KMS-11 (cell line): ENCODE measurements at regions not wholly inside any gene's neighbourhood (a gene's known extent, or its start where the extent isn't known, plus 50 kb on each side); places are given as distances from the start of the nearest gene placed in this dataset.

Experiments used
- H2AFZ ChIP-seq: fragments of 200-600 bp; sonication (generic); 2 replicates; pipeline ENCODE4 v1.6.1; 2016; ENCODE audit warnings: antibody characterized with exemption, mixed run types, low read depth
- H3K27ac ChIP-seq: fragments of 200-600 bp; sonication (generic); 2 replicates; pipeline ENCODE4 v1.6.1; 2016; ENCODE audit warnings: mild to moderate bottlenecking, mixed run types
- H3K27me3 ChIP-seq: fragments of 200-600 bp; sonication (generic); 2 replicates; pipeline ENCODE4 v1.6.1; 2017; ENCODE audit warnings: mild to moderate bottlenecking, low read depth, mixed run types, moderate library complexity; ENCODE audit not compliant: insufficient read depth
- H3K36me3 ChIP-seq: fragments of 200-600 bp; sonication (generic); 2 replicates; pipeline ENCODE4 v1.6.1; 2017; ENCODE audit warnings: mild to moderate bottlenecking, mixed run types; ENCODE audit not compliant: insufficient read depth
- H3K4me1 ChIP-seq: fragments of 200-600 bp; sonication (generic); 2 replicates; pipeline ENCODE4 v1.6.1; 2016; ENCODE audit warnings: mild to moderate bottlenecking, low read depth, mixed run types; ENCODE audit not compliant: poor library complexity, severe bottlenecking
- H3K4me2 ChIP-seq: fragments of 200-600 bp; sonication (generic); 2 replicates; pipeline ENCODE4 v1.7.0; 2016; ENCODE audit warnings: mild to moderate bottlenecking, mixed run types
- H3K4me3 ChIP-seq: fragments of 200-600 bp; sonication (generic); IDR thresholded peaks from 2 replicates; pipeline ENCODE4 v1.6.1; 2017; ENCODE audit warnings: low read depth, low read length, mixed read lengths; ENCODE audit not compliant: insufficient read depth
- H3K79me2 ChIP-seq: fragments of 200-600 bp; sonication (generic); 2 replicates; pipeline ENCODE4 v1.6.1; 2016; ENCODE audit warnings: low read depth, mixed run types; ENCODE audit not compliant: insufficient read depth
- H3K9ac ChIP-seq: fragments of 200-600 bp; sonication (generic); 2 replicates; pipeline ENCODE4 v1.6.1; 2016; ENCODE audit warnings: mild to moderate bottlenecking, mixed run types
- H4K20me1 ChIP-seq: fragments of 200-600 bp; sonication (generic); 2 replicates; pipeline ENCODE4 v1.6.1; 2016; ENCODE audit warnings: mild to moderate bottlenecking, mixed run types; ENCODE audit not compliant: insufficient read depth
- TF ChIP-seq, protein P1 (sequence below): fragments of 200-600 bp; sonication (generic); conservative IDR thresholded peaks from 2 replicates; pipeline ENCODE4 v1.6.1; 2017; ENCODE audit warnings: low read depth, mild to moderate bottlenecking, antibody characterized with exemption, low read length, moderate library complexity, mixed read lengths

DNA sequence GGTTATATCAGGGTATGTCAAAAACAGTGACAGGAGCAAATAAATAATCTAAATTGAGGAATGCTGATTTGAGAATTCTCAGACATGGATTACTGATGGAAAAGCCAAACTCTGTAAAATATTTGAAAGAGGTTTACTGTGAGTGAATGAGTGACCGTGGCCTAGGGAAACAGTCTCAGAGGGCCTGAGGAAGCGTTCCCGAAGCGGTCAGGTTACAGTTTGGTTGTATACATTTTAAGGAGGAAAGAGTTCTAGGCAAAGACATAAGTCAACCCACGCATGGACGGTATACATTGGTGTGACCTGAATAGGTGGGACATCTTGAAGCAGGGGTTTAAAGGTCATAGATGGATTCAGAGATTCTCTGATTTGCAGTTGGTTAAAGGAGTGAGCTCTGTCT, 771.7 kb downstream of the KCNJ18 start:
- Histone ChIP-seq H4K20me1 (no peaks in the 10 kb centered on the region), H3K27ac (no peak overlapping the region), H2AFZ (no peak overlapping the region), H3K9ac (no peak overlapping the region), H3K36me3 (no peaks in the 10 kb centered on the region), H3K4me3 (no peak overlapping the region), H3K79me2 (no peaks in the 10 kb centered on the region), H3K4me2 (no peak overlapping the region), H3K4me1 (no peaks in the 10 kb centered on the region), H3K27me3 (no peaks in the 10 kb centered on the region)
- TF ChIP-seq, protein P1, sequence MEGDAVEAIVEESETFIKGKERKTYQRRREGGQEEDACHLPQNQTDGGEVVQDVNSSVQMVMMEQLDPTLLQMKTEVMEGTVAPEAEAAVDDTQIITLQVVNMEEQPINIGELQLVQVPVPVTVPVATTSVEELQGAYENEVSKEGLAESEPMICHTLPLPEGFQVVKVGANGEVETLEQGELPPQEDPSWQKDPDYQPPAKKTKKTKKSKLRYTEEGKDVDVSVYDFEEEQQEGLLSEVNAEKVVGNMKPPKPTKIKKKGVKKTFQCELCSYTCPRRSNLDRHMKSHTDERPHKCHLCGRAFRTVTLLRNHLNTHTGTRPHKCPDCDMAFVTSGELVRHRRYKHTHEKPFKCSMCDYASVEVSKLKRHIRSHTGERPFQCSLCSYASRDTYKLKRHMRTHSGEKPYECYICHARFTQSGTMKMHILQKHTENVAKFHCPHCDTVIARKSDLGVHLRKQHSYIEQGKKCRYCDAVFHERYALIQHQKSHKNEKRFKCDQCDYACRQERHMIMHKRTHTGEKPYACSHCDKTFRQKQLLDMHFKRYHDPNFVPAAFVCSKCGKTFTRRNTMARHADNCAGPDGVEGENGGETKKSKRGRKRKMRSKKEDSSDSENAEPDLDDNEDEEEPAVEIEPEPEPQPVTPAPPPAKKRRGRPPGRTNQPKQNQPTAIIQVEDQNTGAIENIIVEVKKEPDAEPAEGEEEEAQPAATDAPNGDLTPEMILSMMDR: no peak

- Histone ChIP-seq H4K20me1 (no peaks in the 10 kb centered on the region), H3K4me3 (no peak overlapping the region), H3K4me1 (no peaks in the 10 kb centered on the region), H3K79me2 (no peaks in the 10 kb centered on the region), H3K27ac (no peak overlapping the region), H3K27me3 (no peaks in the 10 kb centered on the region), H2AFZ (no peak overlapping the region), H3K9ac (no peak overlapping the region), H3K4me2 (no peak overlapping the region), H3K36me3 (no peaks in the 10 kb centered on the region)
- TF ChIP-seq, protein P1: no peak
These were observed 775.4 kb downstream of the KCNJ18 start for GRCh38 chr17:22467720-22468119.

GRCh38 chr17:22469101-22469880, 777.0 kb downstream of the KCNJ18 start:
- TF ChIP-seq, protein P1: no peak
- Histone ChIP-seq H3K27me3 (no peaks in the 10 kb centered on the region), H2AFZ (no peak overlapping the region), H3K27ac (no peak overlapping the region), H3K4me2 (no peak overlapping the region), H3K4me3 (no peak overlapping the region), H3K79me2 (no peaks in the 10 kb centered on the region), H3K4me1 (no peaks in the 10 kb centered on the region), H3K36me3 (no peaks in the 10 kb centered on the region), H3K9ac (no peak overlapping the region), H4K20me1 (no peaks in the 10 kb centered on the region)

- no peak overlapping the region for H3K27ac ChIP-seq
- H3K27me3 ChIP-seq: no peaks in the 10 kb centered on the region
- no peaks in the 10 kb centered on the region for H3K36me3 ChIP-seq
- H4K20me1 ChIP-seq: no peaks in the 10 kb centered on the region
- no peaks in the 10 kb centered on the region for H3K4me1 ChIP-seq
- H3K9ac ChIP-seq: no peak overlapping the region
- H3K4me3 ChIP-seq: no peak overlapping the region
- TF ChIP-seq, protein P1: no peak
- H3K79me2 ChIP-seq: no peaks in the 10 kb centered on the region
- H3K4me2 ChIP-seq: no peak overlapping the region
- H2AFZ ChIP-seq: no peak overlapping the region
These were observed 777.6 kb downstream of the KCNJ18 start for GRCh38 chr17:22469941-22470340.
